RCC 7860 (cell line): ENCODE measurements at regions not wholly inside any gene's neighbourhood (a gene's known extent, or its start where the extent isn't known, plus 50 kb on each side); places are given as distances from the start of the nearest gene placed in this dataset.

Experiments
- DNase-seq: peaks from one replicate; pipeline ENCODE4 v3.0.0-alpha.2; 2015; ENCODE audit warnings: low spot score
- FAIRE-seq: peaks from 2 replicates; lab custom pipeline; 2012; peaks lifted over from hg19 to GRCh38; lab: Jason Lieb, UNC

GRCh38 chr14:66380143-66380542 is 106.0 kb upstream of the CCDC196 start:
- FAIRE-seq (no peak), DNase-seq (no peak)

DNA sequence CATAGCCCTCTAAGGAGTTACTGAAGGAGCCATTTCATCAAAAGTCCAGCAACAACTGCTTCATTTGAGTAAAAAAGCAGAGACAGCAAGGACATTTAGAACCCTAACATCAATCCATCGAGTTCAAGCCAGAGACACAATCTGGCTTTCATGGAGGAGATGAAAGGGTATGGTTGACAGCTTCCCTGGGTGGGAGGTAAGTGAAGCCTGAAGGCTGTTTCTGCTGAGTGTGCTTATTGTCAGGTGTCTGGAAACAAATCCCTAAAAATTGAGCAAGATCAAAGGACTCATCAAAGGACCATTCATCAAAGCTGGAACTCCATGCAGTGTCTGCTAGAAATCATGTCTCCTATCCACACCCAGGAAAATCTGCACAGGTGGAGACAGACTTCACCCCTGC is 104.4 kb upstream of the CCDC196 start:
- no peak for FAIRE-seq
- no peak for DNase-seq

DNA sequence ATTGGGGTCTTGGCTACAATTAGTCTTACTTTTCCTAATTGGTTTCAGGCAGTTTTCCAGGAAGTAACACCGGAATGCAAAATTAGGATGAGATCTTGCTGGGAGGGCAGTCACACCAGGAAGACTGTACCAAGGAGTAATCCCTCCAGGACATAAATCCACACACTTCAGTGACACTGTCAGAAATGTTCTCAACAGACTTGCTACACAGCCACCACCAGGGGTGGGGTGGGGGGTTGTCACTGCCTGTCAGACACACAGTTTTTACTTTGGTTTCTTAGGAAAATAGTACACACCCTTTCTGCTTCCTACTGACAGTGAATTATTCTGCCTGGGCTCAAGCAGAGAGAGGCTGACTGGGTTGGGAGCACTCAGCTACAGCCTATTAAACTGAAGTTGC is 102.9 kb upstream of the CCDC196 start:
- FAIRE-seq (no peak), DNase-seq (no peak)

GRCh38 chr14:66383771-66384170 is 102.4 kb upstream of the CCDC196 start:
- FAIRE-seq = no peak

GRCh38 chr14:66388516-66388915 is 97.7 kb upstream of the CCDC196 start:
- DNase-seq (no peak), FAIRE-seq (no peak)

More at GRCh38 chr14:66383771-66384170, 102.4 kb upstream of the CCDC196 start:
- DNase-seq = no peak

DNA sequence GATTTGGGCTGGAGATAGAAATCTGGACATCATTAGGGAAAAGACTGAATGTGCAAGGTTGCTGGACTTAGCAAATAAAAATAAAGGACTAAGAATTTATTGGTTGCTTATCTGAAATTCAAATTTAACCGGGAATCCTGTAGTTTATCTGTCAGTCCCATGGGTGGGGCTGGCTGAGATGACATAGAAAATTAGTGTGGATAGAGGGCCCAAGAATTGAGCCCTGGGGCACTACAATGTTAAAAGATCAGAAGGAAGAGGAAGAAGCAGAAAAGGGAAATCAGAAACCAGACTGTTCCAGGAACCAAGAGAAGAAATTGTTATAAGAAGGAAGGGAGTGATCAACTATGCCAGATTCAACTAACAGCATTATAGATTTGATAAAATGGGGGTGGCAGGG is 96.7 kb upstream of the CCDC196 start:
- FAIRE-seq (no peak), DNase-seq (no peak)

GRCh38 chr14:66395300-66395699 is 90.9 kb upstream of the CCDC196 start:
- DNase-seq (no peak), FAIRE-seq (no peak)

DNA sequence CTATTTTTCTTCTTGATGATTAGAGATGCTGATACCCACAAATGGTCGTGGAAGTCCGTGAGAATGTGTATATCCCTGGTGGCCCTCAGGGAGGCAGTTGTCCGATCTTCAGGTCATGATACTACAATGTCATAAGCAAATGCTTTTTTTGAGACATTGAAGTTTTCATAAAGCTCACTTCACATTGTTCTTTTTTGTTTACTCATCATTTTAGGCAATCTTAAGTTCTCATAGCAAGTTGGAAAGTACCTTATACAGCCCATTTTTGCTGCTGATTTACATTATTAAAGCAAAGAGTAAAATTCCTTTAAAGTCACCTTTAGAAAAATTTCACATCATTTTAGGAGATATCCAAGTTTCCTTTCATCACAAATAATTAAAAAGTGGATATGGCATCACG is 90.0 kb upstream of the CCDC196 start:
- DNase-seq (no peak), FAIRE-seq (no peak)

DNA sequence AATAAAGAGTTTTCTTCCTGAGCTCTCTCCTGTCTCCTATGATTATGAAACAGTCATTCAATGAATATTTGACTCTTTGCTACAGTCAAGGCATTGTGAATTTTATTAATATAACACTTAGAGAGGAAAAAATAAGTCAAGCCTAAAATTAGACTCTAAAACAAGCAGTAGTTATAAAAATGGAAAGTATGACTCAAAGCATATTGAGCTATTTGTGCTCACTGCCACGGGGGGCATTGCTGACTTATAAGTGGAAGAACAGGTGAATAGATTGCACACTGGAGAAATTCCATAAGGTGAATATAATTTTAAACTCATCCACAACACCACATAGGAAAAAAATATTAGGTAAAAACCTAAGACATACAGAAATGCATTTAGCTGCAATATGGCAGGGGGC is 87.7 kb upstream of the CCDC196 start:
- no peak for FAIRE-seq
- DNase-seq = no peak

DNA sequence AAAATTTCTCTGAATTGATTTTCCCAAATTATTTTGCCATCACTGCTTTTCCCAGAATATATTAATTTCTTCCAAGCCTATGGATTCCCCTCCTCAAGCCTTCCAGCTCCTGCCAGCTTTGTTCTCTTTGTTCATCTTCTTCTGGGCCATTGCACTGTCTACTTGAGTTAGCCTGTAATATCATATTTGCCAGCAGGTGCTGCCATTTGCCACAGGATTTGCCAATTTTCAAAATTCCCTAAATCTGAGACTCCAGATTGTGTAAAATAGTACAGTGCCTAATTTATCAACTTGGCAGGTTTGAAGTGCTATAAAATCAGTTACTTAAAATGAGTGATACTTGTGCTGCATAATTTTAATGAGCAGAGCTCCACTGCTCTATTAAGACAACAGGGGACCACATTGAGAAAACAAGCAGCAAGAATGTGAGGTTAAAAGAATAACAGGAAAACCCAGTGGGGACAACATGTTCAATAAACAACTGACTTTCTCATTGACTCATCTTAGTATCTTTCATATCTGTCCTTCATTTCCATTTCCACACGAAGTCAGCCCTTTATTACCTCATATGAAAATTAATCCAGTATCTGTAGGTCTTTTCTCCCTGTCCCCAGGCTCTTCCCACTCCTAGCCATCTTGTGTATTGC is 84.6 kb upstream of the CCDC196 start:
- DNase-seq (no peak), FAIRE-seq (no peak)

DNA sequence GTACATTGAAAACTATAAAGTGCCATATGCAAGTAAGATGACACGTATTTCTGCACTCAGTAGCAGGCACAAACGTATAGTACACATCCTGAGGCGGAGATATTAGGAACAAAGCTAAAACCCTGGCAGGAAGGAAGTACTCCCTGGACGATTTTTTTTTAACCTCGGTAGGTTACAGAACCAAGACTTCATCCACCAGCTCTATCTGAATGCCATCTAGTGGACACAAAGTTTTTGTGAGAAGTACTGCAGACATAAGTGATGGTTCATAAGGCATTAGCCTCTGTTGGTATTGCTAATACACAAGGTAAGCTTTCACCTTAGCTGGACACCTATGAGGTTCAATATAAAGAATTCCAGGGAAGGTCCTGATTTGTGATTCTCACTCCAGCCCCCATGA is 83.0 kb upstream of the CCDC196 start:
- FAIRE-seq (no peak), DNase-seq (peak; percentile 3)

DNA sequence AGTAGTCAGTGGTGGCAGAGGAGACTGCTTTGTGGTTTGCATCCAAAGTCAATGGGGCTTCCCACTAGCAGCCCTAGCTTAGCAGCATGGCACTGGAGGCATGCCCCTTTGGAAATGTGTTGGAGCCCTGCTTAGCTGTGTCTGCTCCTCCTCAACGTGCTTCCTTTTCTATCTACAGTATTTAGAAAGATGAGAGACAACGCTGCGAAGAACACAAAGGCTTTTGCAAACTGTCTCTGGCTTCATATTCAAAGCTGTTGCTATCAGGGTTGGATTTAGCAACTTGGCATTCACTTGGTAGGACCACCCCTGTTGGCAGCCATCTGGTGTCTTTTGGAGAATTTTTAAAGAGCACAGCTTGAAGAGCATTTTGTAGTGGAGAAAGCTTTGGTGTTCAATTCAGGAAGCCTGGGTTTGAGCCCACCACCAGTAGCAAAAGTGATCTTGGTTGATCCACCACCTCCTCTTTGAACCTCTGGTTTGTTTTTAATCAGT is 82.1 kb upstream of the CCDC196 start:
- FAIRE-seq (no peak), DNase-seq (no peak)

- DNase-seq (peak; percentile 4), FAIRE-seq (no peak)
These were observed 81.0 kb upstream of the CCDC196 start for GRCh38 chr14:66405158-66405557.

- DNase-seq (no peak), FAIRE-seq (no peak)
These were observed 72.3 kb upstream of the CCDC196 start for GRCh38 chr14:66413901-66414300.

DNA sequence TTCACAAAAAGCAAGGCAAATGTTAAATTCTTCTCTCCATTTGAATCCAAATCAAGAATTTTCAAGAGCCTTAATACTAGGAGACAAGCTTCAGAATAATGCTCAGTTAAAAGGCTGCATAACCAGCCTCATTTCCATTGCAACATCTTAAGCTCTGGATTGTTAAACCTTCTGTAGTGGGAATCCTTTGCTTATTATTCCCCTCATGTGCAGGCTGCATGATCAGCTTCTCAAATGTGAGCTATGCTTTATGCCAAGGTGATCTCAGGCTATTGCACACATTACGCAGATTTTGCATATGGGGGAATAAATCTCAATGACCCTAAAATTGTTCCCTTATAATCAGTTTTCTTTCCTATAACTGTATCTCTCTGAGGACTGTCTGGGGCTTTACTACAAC is 71.7 kb upstream of the CCDC196 start:
- FAIRE-seq = no peak
- no peak for DNase-seq

- FAIRE-seq = no peak
- DNase-seq = no peak
These were observed 65.7 kb upstream of the CCDC196 start for GRCh38 chr14:66420251-66421006.

- FAIRE-seq = no peak
These were observed 63.9 kb upstream of the CCDC196 start for GRCh38 chr14:66421990-66422946.

DNA sequence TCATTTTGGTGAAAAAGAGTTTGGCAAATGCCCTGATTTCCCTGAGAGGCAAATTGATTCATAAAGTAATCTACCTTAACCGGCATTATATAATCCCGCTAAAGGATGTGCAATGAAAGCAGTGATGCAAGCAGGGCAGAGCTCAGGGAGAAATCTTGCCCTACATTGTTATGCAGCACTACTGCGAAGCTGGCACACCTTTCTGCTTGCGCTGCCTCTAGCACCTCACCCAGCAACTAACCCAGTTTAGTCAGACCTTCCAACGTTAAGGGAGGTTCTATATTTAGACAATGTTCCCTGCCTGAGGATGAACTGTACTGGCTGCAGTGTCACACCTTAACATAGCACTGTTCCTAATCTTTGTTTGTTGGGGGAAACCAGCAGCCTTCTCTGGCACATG is 60.8 kb upstream of the CCDC196 start:
- FAIRE-seq = no peak
- no peak for DNase-seq

More at GRCh38 chr14:66421990-66422946, 63.9 kb upstream of the CCDC196 start:
- DNase-seq = no peak

- DNase-seq (no peak), FAIRE-seq (no peak)
These were observed 59.7 kb upstream of the CCDC196 start for GRCh38 chr14:66426451-66426850.

- DNase-seq = peak; percentile 26
- peak; percentile 62 for FAIRE-seq
These were observed 53.8 kb upstream of the CCDC196 start for GRCh38 chr14:66432334-66432733.

GRCh38 chr14:66434464-66434863 is 51.7 kb upstream of the CCDC196 start:
- FAIRE-seq (no peak), DNase-seq (no peak)
